ENCODE measurements at regions not wholly inside any gene's neighbourhood (a gene's known extent, or its start where the extent isn't known, plus 50 kb on each side); places are given as distances from the start of the nearest gene placed in this dataset.

DNA sequence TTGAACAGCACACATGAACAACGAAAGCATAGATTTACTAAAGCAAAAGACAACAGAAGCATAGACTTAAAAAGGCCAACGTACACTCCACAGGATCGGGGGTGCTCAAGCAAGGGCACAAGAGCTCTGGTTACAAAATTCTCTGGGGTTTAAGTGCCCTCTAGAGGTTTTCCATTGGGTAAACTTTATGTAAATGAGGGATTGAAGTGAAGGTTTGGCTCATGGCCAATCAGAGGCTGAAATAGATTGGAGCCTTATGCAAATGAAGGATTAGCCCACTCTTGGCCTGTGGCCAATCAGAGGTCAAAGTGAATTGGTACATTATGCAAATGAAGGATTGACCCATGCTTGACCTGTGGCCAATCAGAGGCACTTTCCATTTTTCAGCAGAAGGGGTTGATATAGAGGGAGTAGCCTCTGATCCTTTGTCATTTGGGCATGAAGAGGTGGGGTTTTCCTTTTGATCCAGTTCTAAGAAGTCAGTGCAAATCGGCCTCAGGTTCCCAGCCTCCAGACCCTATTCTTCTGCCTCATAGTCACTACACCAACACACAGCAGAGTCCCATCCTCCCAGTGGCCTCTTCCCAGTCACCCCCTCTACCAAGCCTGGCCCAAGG is 244.9 kb downstream of the THBS2 start:
- no peak for TF ChIP-seq POLR2A (IDR thresholded peaks at IDR 0.05)
- TF ChIP-seq, protein P1, sequence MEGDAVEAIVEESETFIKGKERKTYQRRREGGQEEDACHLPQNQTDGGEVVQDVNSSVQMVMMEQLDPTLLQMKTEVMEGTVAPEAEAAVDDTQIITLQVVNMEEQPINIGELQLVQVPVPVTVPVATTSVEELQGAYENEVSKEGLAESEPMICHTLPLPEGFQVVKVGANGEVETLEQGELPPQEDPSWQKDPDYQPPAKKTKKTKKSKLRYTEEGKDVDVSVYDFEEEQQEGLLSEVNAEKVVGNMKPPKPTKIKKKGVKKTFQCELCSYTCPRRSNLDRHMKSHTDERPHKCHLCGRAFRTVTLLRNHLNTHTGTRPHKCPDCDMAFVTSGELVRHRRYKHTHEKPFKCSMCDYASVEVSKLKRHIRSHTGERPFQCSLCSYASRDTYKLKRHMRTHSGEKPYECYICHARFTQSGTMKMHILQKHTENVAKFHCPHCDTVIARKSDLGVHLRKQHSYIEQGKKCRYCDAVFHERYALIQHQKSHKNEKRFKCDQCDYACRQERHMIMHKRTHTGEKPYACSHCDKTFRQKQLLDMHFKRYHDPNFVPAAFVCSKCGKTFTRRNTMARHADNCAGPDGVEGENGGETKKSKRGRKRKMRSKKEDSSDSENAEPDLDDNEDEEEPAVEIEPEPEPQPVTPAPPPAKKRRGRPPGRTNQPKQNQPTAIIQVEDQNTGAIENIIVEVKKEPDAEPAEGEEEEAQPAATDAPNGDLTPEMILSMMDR (IDR thresholded peaks at IDR 0.05), result no peak
